SKM-1 treated with dmso at 0.1 percent for 144 hours (cell line): ENCODE measurements at regions not wholly inside any gene's neighbourhood (a gene's known extent, or its start where the extent isn't known, plus 50 kb on each side); places are given as distances from the start of the nearest gene placed in this dataset.
"Not testable (repeated sequence)": the region's sequence is repeated elsewhere in the genome, so short reads cannot be mapped to it uniquely, and the experiment has no call there.

Source experiments
- DNase-seq: peaks from one replicate; lab custom pipeline; 2025; ENCODE audit not compliant: unreplicated experiment; lab: John Stamatoyannopoulos, UW

DNA sequence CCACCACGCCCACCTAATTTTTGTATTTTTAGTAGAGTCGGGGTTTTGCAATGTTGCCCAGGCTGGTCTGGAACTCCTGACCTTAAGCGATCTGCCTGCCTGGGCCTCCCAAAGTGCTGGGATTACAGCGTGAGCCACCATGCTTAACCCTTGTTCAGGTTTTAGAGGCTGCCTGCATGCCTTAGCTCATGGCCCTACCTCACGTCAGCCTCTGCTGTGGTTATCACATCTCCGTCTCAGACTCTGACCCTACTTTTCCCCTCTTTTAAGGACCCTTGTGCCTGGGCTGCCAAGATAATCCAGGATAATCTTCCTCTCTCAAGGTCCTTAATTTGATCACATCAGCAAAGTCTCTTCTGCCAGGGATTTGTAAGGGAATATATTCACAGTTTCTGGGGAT, 98.2 kb upstream of the PMAIP1 start:
- no peak for DNase-seq

- no peak for DNase-seq
Observed at GRCh38 chr18:59800897-59801296, 98.9 kb upstream of the PMAIP1 start.

DNA sequence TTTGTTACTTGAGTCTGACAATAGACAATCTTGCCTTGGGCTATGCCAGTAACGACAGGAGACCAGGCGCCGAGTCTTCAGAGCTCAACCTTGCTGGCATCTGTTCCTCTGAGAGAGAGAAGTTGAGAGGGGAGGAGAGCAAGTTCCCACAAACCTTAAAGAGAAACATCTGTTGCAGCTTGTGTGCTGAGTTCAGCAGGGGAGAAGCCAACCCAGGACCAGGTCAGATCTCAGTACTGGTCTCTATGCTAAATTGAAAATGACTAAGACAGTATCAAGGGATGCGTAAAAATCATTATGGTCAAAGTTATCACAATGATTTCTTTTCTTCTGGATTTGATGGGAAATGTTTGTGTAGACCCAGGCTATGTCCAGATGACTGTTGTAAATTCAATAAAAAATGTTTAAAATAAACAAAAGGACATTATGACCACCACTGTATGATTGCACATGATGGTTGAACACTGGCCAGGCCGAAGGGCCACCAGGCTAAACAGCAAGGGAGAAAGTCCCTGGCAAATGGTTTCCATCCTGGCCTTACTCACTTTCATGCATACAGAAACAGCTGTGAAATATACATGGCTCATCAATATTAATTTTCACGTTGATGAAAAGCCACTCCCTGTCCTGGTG, 100.3 kb upstream of the PMAIP1 start:
- DNase-seq: no peak

- DNase-seq: no peak
Observed at GRCh38 chr18:59795882-59796281, 98.7 kb upstream of the CCBE1 start.

DNA sequence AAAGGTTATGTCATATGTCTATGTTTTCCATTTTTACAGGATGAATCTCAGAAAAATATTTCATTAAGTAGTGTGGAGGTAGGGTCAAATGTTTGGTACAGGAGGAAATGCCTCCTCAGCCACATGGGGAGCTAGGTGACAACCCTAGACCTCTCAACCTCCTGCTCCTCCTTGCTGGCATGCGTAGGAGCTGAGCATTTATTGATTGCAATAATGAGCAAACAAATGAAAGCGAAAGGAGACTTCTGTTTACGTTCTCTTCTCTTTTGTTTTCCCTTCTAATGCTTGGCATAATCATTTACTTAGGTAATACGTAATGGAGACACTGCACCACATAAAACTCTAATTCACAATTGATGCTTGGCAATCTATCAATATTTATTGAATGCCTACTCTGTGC, 95.1 kb upstream of the CCBE1 start:
- no peak for DNase-seq

GRCh38 chr18:59790346-59790936, 93.2 kb upstream of the CCBE1 start:
- not testable (repeated sequence) for DNase-seq

DNA sequence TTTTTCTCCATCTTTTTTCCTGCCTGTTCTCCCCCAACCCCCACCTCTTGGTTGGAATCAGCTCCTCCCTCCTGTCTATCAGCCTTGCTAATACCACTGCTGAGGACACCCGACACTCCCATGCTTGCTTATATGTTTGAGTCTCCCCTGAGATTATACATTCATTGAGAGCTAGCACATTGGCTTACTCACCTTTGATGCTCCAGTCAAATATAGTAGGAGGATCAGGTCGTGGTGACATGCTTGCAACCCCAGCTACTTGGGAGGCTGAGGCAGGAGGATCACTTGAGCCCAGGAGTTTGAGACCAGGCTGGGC, 91.5 kb upstream of the CCBE1 start:
- no peak for DNase-seq

DNA sequence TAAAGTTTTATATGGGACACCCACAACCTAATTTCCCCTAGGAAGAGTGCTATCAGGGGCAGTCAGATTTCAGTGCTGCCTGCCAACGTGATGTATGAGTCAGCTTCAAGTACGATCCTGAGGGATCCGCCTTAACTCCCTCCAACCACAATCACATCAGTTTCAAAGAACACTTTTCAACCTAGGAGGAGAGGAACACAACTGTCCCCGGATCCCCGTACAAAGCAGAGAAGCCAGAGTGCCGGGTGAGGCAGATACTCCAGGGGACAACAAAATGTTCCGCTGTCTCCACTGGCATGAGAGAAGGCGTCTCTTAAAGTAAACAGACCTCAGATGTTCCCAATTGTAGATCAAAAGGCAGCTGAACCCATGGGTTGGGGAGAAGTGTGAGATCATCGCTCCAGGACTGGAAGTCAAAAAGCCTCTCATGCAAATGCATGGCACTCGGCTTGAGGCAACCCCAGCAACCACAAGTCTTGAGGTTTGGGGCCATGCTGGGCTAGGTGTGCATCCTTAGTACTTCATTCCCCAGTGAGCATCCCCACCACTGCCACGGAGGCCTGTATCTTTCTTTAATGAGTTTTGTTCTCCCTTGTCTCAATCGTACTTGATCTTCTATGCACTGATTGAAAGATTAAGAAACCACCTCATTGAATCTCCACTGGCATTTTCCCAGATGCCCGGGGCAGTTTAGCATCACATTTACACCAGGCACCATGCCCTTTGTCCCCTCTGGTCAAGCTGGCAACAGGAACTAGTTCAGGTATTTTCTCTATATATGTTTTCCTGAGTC, 91.0 kb upstream of the CCBE1 start:
- no peak for DNase-seq

GRCh38 chr18:59784694-59785093, 87.5 kb upstream of the CCBE1 start:
- no peak for DNase-seq

DNA sequence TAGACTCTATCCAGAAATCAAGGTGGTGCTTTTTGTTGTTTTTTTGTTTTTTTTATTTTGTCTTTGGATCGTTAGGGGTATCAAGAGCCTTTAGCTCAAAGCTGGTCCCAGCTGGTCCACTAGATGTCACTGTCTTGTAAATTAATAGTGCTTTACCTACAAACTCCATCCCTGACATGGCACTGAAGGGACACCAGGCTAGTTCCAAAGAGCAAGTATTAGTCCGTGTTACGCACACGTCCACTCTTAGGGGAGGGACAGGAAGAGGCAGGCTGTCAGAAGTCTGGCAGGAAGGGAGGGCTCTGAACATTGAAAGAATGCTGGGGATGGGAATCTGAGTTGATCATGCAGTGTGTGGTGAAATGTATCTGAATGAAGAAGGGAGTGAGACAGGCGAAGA, 85.9 kb upstream of the CCBE1 start:
- DNase-seq: peak; percentile 33

DNA sequence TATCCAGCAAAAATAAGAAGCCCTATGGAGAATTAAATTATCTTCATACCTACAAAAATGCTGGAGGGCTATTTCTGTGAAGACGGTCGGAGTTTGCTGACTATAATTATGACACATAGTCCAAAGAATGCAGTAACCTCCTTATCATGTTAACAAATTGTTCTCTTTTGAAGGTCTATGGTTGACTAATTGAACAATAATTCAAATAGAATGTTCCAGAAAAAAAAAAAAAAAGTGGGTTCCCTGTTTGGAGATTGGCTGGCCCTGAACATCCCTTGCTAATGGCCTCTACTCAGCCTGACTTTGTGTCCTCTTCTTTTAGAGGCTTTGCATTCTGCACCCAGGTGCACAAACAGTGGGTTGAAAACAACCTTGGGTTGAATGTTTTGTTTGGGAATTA, 82.8 kb upstream of the CCBE1 start:
- no peak for DNase-seq

DNA sequence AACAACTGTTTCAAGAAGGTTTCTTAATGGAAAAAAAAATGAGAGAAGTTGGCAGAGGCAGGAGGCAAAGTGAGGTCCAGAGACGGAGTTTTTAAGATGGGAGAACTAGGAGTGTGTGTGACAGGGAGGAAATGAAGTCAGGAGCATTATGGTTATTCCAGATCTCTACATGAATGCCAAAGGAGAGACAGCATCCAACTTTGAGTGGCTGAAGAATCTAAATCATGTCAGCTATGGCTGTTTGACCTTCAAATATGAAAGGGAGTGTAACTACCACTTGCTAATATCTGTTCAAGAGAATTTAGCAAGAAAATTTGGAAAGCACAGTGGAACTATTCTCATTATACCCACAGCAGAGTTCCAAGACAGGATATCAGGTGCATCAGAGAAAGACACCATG, 81.2 kb upstream of the CCBE1 start:
- DNase-seq: no peak

DNA sequence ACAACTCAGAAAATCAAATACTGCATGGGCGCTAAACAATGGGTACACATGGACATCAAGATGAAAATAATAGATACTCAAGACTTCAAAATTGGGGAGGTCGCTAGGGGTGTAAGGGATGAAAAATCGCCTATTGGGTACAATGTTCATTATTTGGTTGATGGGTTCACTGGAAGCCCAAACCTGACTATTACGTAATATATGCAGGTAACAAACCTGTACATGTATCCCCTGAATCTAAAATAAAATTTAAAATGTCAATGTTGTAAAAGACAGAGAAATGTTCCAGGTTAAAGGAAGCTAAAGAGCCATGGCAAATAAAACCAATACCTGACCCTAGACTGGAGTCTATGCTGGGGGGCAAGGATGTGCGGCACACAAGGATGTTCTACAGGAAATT, 80.4 kb upstream of the CCBE1 start:
- DNase-seq: no peak

DNA sequence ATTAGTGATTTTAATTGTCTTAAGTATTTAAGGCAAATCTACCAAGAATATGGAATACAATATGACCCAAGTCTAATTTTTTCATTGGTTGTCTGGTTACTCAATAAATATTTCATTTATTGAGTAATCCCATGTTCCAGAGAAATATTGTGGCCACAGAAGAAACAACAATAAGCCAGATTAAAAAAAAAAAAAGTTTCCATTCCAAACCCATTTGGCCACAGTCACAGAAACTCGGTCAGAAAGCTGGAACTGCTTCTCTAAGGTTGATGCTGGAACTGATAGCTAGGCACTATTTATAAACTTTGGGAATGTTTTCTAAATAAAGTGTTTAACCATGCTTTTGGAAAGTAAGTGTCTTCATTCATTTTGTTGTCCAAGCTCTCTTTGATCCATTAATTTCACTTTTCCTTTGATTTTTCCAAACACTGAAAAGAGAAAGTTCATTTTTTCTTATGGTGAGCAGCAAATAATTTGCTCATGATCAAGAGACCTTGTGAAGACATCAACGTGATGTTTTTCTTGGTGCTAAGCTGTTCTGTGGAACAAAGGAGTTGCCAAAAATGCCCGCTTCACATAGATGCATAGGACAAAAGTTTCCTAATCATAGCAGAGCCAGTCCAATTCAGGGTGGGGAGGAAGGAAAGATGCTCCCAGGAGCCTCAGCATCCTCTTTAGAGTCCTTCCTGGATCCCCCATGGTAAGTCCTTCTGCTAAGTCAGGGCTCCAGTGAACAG, 72.1 kb upstream of the CCBE1 start:
- DNase-seq: no peak

- DNase-seq: no peak
Observed at GRCh38 chr18:59768409-59768808, 71.2 kb upstream of the CCBE1 start.

GRCh38 chr18:59767732-59768131, 70.5 kb upstream of the CCBE1 start:
- DNase-seq: no peak

- DNase-seq: no peak
Observed at GRCh38 chr18:59765343-59765742, 68.1 kb upstream of the CCBE1 start.

DNA sequence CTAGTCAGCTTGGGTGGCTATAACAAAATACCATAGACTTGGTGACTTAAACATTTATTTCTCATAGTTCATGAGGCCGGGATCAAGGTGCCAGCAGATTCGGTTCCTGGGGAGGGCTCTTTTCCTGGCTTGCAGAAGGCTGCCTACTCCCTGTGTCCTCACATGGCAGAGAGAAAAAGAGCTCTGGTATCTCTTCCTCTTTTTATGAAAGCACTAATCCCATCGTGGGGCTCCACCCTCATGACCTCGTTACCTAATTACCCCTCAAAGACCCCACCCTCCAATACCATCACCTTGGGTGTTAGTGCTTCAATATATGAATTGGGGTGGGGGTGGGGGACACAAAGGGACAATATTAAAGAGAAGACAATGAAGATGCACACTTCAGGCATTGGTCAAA, 67.1 kb upstream of the CCBE1 start:
- DNase-seq: no peak

GRCh38 chr18:59763541-59764136, 66.4 kb upstream of the CCBE1 start:
- no peak for DNase-seq

GRCh38 chr18:59760619-59761600, 63.7 kb upstream of the CCBE1 start:
- no peak for DNase-seq
